ENCODE measurements at regions not wholly inside any gene's neighbourhood (a gene's known extent, or its start where the extent isn't known, plus 50 kb on each side); places are given as distances from the start of the nearest gene placed in this dataset.

- in situ Hi-C loops (cut with MboI; ENCODE audit: low sequenced_read_pairs) = no loop called here
- ATAC-seq (ENCODE audit: low read depth) = no peak
These were observed 931.6 kb downstream of the EFNA5 start for GRCh38 chr5:106739127-106739526.

More at GRCh38 chr5:106739127-106739526, 931.6 kb downstream of the EFNA5 start:
- Histone ChIP-seq H3K4me1 (ENCODE audit: control insufficient read depth, insufficient read depth, low read length) (no peaks in the 10 kb centered on the region), H2BK15ac (ENCODE audit: low read depth, low read length) (no peak overlapping the region), H3K27ac (ENCODE audit: insufficient read depth, low read length) (no peak overlapping the region), H3K9ac (ENCODE audit: low read depth, low read length) (no peak overlapping the region), H3K56ac (ENCODE audit: extremely low read depth, insufficient read depth, low read length) (no peak overlapping the region), H3K4me2 (ENCODE audit: low read depth, low read length) (no peak overlapping the region), H2BK5ac (ENCODE audit: low read depth, low read length, poor library complexity, severe bottlenecking) (no peak overlapping the region), H3K4me3 (ENCODE audit: insufficient read depth, low read depth, low read length) (no peak overlapping the region), H3K9me3 (ENCODE audit: control insufficient read depth, insufficient read depth, low read length) (no peaks in the 10 kb centered on the region), H2AK5ac (ENCODE audit: low read depth, low read length) (no peak overlapping the region), H2AK9ac (replicated peaks; ENCODE audit: low read depth, low read length, poor library complexity) (no peak overlapping the region), H4K20me1 (ENCODE audit: insufficient read depth, low read length) (no peaks in the 10 kb centered on the region), H3K79me1 (ENCODE audit: low read depth in 1 of 2, low read length in 2 of 2) (no peaks in the 10 kb centered on the region), H3K9me1 (ENCODE audit: insufficient read depth, low read length) (no peaks in the 10 kb centered on the region), H2AFZ (replicated peaks; ENCODE audit: low read length, poor library complexity) (no peak overlapping the region), H3K23ac (ENCODE audit: low read depth, low read length) (no peak overlapping the region), H4K91ac (ENCODE audit: insufficient read depth, low read depth, low read length) (no peak overlapping the region), H3K14ac (replicated peaks; ENCODE audit: low read depth, low read length) (no peak overlapping the region), H2BK120ac (ENCODE audit: low read depth, low read length) (no peak overlapping the region), H3K18ac (ENCODE audit: low read depth, low read length) (no peak overlapping the region), H3K27me3 (ENCODE audit: control insufficient read depth, insufficient read depth, low read length) (no peaks in the 10 kb centered on the region), H4K5ac (ENCODE audit: low read depth, low read length) (no peak overlapping the region), H4K8ac (ENCODE audit: low read depth in 2 of 2, low read length in 2 of 2) (no peak overlapping the region), H3K36me3 (ENCODE audit: control insufficient read depth, insufficient read depth, low read length) (no peaks in the 10 kb centered on the region), H2BK20ac (ENCODE audit: low read depth, low read length) (no peak overlapping the region), H3K4ac (ENCODE audit: low read depth, low read length) (no peak overlapping the region)
- ChIA-PET POLR2A (ENCODE audit: unreplicated experiment) (no interaction called here), CTCF (no interaction called here)
- no peak for TF ChIP-seq POLR2A (IDR thresholded peaks at IDR 0.05; ENCODE audit: low read depth, low read length)
- TF ChIP-seq MAFK (IDR thresholded peaks at IDR 0.05; ENCODE audit: low read depth, low read length) = peak; percentile 57
- intact Hi-C loops (cut with micrococcal nuclease) (no loop called here), dilution Hi-C loops (cut with HindIII; ENCODE audit: low sequenced_read_pairs, unreplicated experiment) (no loop called here)
- no peak for DNase-seq
- BruUV-seq (replicated peaks) = no TSS peak
- WGBS, 2 experiments (ENCODE audit: extremely low coverage in 2 of 2, insufficient read length in 1 of 2) = no CpG with 5 or more reads among the region's 2 CpGs

Data from IMR-90 (cell line).